ENCODE measurements at regions not wholly inside any gene's neighbourhood (a gene's known extent, or its start where the extent isn't known, plus 50 kb on each side); places are given as distances from the start of the nearest gene placed in this dataset.

GRCh38 chr9:129549684-129550083 is 71.2 kb downstream of the C9orf50 start:
- FAIRE-seq (no peak), DNase-seq (ENCODE audit: low read depth, low spot score) (no peak)
- CTCF ChIA-PET, result interaction anchor here (0.9 to 1.4 kb wide), 3 partner anchors 19 to 411 kb away, joined by 3 to 5 read pairs (median 4); no protein-coding TSS in a partner anchor

More at GRCh38 chr9:129549684-129550083, 71.2 kb downstream of the C9orf50 start:
- Histone ChIP-seq H3K36me3 (ENCODE audit: control insufficient read depth in 2 of 2, extremely low read depth in 1 of 2, insufficient read depth in 2 of 2, low read length in 2 of 2) (no peaks in the 10 kb centered on the region), H3K9me3 (replicated peaks; ENCODE audit: control insufficient read depth, insufficient read depth, low read length) (no peaks in the 10 kb centered on the region), H3K9ac (replicated peaks; ENCODE audit: extremely low read depth, insufficient read depth, low read length) (no peak overlapping the region), H3K4me1 (ENCODE audit: control insufficient read depth, extremely low read depth, insufficient read depth, low read length) (peaks cover 3% of the 10 kb centered on the region), H2AFZ (ENCODE audit: low read depth, low read length) (peak overlapping the region; percentile 30), H3K79me2 (ENCODE audit: control insufficient read depth, insufficient read depth, low read length) (no peaks in the 10 kb centered on the region), H3K9me1 (replicated peaks; ENCODE audit: control insufficient read depth, extremely low read depth, insufficient read depth, low read length) (no peaks in the 10 kb centered on the region), H3K27ac (ENCODE audit: insufficient read depth, low read depth, low read length) (no peak overlapping the region), H3K4me3 (replicated peaks in 1 of 3; ENCODE audit: insufficient read depth in 1 of 3, low read depth in 1 of 3, low read length in 3 of 3) (peak overlapping the region in 1 of 3 experiments; percentile 40), H4K20me1 (replicated peaks; ENCODE audit: control insufficient read depth, extremely low read depth, insufficient read depth, low read length) (no peaks in the 10 kb centered on the region), H3K4me2 (ENCODE audit: insufficient read depth, low read length) (no peak overlapping the region), H3K27me3 (ENCODE audit: control insufficient read depth in 2 of 2, insufficient read depth in 2 of 2, low read length in 2 of 2) (peaks cover 4 to 7% of the 10 kb centered on the region in 2 experiments)
- dilution Hi-C loops (cut with MboI; ENCODE audit: extremely low pct_ligation_motif_present, low sequenced_read_pairs) (no loop called here), intact Hi-C loops (cut with micrococcal nuclease) (loop anchor here (5.0 kb wide), 2 partner anchors 48 to 217 kb away; no protein-coding TSS in a partner anchor)
- no peak for TF ChIP-seq EZH2 (IDR thresholded peaks at IDR 0.05; ENCODE audit: borderline replicate concordance, low read depth, low read length, severe bottlenecking)
- no peak for TF ChIP-seq POLR2AphosphoS5 (IDR thresholded peaks at IDR 0.05; ENCODE audit: insufficient read depth, low read depth, low read length)
- no peak for TF ChIP-seq MAX (IDR thresholded peaks at IDR 0.05; ENCODE audit: insufficient read depth, insufficient read length)
- no peak for TF ChIP-seq POLR2A (IDR thresholded peaks at IDR 0.05; ENCODE audit: low read depth, low read length)
- TF ChIP-seq MYC (IDR thresholded peaks at IDR 0.05; ENCODE audit: low read depth, low read length), result no peak
- TF ChIP-seq JUN (IDR thresholded peaks at IDR 0.05; ENCODE audit: borderline replicate concordance, insufficient read depth, insufficient read length, low read depth), result no peak
- TF ChIP-seq CTCF (IDR thresholded peaks at IDR 0.05; ENCODE audit: extremely low read depth in 1 of 2, insufficient read depth in 1 of 2, low read depth in 1 of 2, low read length in 2 of 2), result no peak
- TF ChIP-seq FOS (IDR thresholded peaks at IDR 0.05; ENCODE audit: borderline replicate concordance, insufficient read depth, low read length), result no peak
- no peak for TF ChIP-seq GATA2 (IDR thresholded peaks at IDR 0.05; ENCODE audit: insufficient read depth, insufficient read length, low read depth, low read length)
- POLR2A ChIA-PET, result no interaction called here
- no TSS peak for BruUV-seq (replicated peaks)

Measured in endothelial cell of umbilical vein (primary cell).